HCT116 (cell line): ENCODE measurements at regions not wholly inside any gene's neighbourhood (a gene's known extent, or its start where the extent isn't known, plus 50 kb on each side); places are given as distances from the start of the nearest gene placed in this dataset.

Experiments
- ATAC-seq: fragments of 200-7000 bp; cut with Tn5 transposase; 2 replicates; pipeline ENCODE4 v1.9.1; 2020; ENCODE audit warnings: mild to moderate bottlenecking, moderate library complexity
- BruUV-seq: library from RNA; stranded (reverse); fragments of 400-500 nt; replicated peaks from 2 replicates; lab custom pipeline; 2021; lab: Mats Ljungman, UMichigan
- CTCF ChIA-PET: fragments of 300-600 bp; sonication (Branson Sonifier 250); formaldehyde crosslinking; loops from one replicate; lab custom pipeline; 2021; ENCODE audit warnings: antibody characterized with exemption; lab: Charles Lee
- POLR2A ChIA-PET: fragments of 300-600, 350-600 bp; sonication (Branson Sonifier 250); formaldehyde crosslinking; loops from one replicate; lab custom pipeline; 2021; ENCODE audit warnings: antibody characterized with exemption; lab: Charles Lee
- RAD21 ChIA-PET, 2 experiments: fragments of 300-600 bp; sonication (Branson Sonifier 250); formaldehyde crosslinking; loops; one replicate each; lab custom pipeline; 2023; ENCODE audit warnings: low total read pairs in 2 of 2; ENCODE audit not compliant: uncharacterized antibody in 2 of 2, unreplicated experiment in 2 of 2, low non-redundant PET in 1 of 2; lab: Charles Lee
- DNase-seq: peaks from one replicate; pipeline ENCODE4 v3.0.0-alpha.2; 2010; ENCODE audit warnings: low read depth, low spot score
- H2AFZ ChIP-seq: fragments of 200-600 bp; shearing (Covaris generic), sonication (generic); 2 replicates; pipeline ENCODE4 v1.6.1; 2017; ENCODE audit warnings: low read depth, mixed run types, mixed read lengths, antibody characterized with exemption, low read length; ENCODE audit not compliant: poor library complexity, severe bottlenecking
- H3K27ac ChIP-seq: 2 replicates; pipeline ENCODE4 v1.5.1; 2012; ENCODE audit warnings: low read depth, low read length
- H3K27me3 ChIP-seq: fragments of 200-600 bp; sonication (generic); 2 replicates; pipeline ENCODE4 v1.6.1; 2016; ENCODE audit warnings: mixed run types, low read length, mixed read lengths; ENCODE audit not compliant: insufficient read depth
- H3K36me3 ChIP-seq, 2 experiments: fragments of 200-500 bp in 1 of 2; fragments of 200-600 bp in 1 of 2; sonication (Bioruptor generic) in 1 of 2; sonication (generic) in 1 of 2; 2 replicates each; pipeline versions ENCODE4 v1.5.1 to v1.6.1; 2014 to 2016; ENCODE audit warnings: low read length in 2 of 2, inconsistent platforms in 1 of 2, mixed read lengths in 1 of 2, mixed run types in 1 of 2; ENCODE audit not compliant: insufficient read depth in 2 of 2, control insufficient read depth in 1 of 2
- H3K4me1 ChIP-seq, 2 experiments: fragments of 200-600 bp in 1 of 2; sonication (generic) in 1 of 2; 2 replicates each; pipeline versions ENCODE4 v1.5.1 to v1.6.1; 2012 to 2017; ENCODE audit warnings: low read length in 2 of 2, inconsistent platforms in 1 of 2, mild to moderate bottlenecking in 1 of 2, mixed read lengths in 1 of 2, mixed run types in 1 of 2, moderate library complexity in 1 of 2; ENCODE audit not compliant: insufficient read depth in 2 of 2, control insufficient read depth in 1 of 2
- H3K4me2 ChIP-seq: fragments of 200-600 bp; sonication (generic); 2 replicates; pipeline ENCODE4 v1.6.1; 2017; ENCODE audit warnings: mixed run types, low read length, mixed read lengths
- H3K4me3 ChIP-seq, 2 experiments: fragments of 200-600 bp in 1 of 2; sonication (generic) in 1 of 2; replicated peaks in 1 of 2; 2 replicates each; pipeline ENCODE4 v1.5.1; 2011 to 2016; ENCODE audit warnings: low read length in 2 of 2, control low read depth in 1 of 2, low read depth in 1 of 2, mild to moderate bottlenecking in 1 of 2, mixed read lengths in 1 of 2, mixed run types in 1 of 2
- H3K79me2 ChIP-seq: fragments of 200-600 bp; sonication (generic); 2 replicates; pipeline ENCODE4 v1.6.1; 2017; ENCODE audit warnings: mild to moderate bottlenecking, mixed run types, low read length, moderate library complexity, mixed read lengths; ENCODE audit not compliant: insufficient read depth
- H3K9ac ChIP-seq: fragments of 200-600 bp; sonication (generic); 2 replicates; pipeline ENCODE4 v1.6.1; 2016; ENCODE audit warnings: low read length, mixed read lengths
- H3K9me2 ChIP-seq: fragments of 200-600 bp; sonication (generic), shearing (Covaris generic); 2 replicates; pipeline ENCODE4 v1.6.1; 2017; ENCODE audit warnings: mixed run types, mild to moderate bottlenecking, moderate library complexity; ENCODE audit not compliant: insufficient read depth
- H3K9me3 ChIP-seq, 2 experiments: fragments of 200-500 bp in 1 of 2; fragments of 200-600 bp in 1 of 2; sonication (Bioruptor generic) in 1 of 2; sonication (generic) in 1 of 2; 2 replicates each; pipeline ENCODE4 v1.6.1; 2014 to 2017; ENCODE audit warnings: low read length in 2 of 2, mixed read lengths in 2 of 2, inconsistent platforms in 1 of 2, low read depth in 1 of 2, mild to moderate bottlenecking in 1 of 2, mixed run types in 1 of 2, moderate library complexity in 1 of 2; ENCODE audit not compliant: control insufficient read depth in 1 of 2, insufficient read depth in 1 of 2
- H4K20me1 ChIP-seq: fragments of 200-600 bp; sonication (generic), shearing (Covaris generic); 2 replicates; pipeline ENCODE4 v1.6.1; 2017; ENCODE audit warnings: mixed run types, mild to moderate bottlenecking, moderate library complexity; ENCODE audit not compliant: insufficient read depth
- CBX3 ChIP-seq: IDR thresholded peaks from 2 replicates; pipeline ENCODE4 v1.6.1; 2012; ENCODE audit warnings: low read depth
- EGR1 ChIP-seq: IDR thresholded peaks from 2 replicates; pipeline ENCODE4 v1.6.1; 2012; ENCODE audit warnings: low read depth
- EZH2 ChIP-seq: fragments of 200-600 bp; sonication (generic); IDR thresholded peaks from 2 replicates; pipeline ENCODE4 v1.6.1; 2017; ENCODE audit warnings: antibody characterized with exemption, mixed run types
- EZH2phosphoT487 ChIP-seq: fragments of 200-600 bp; IDR thresholded peaks from 2 replicates; pipeline ENCODE4 v1.6.1; 2018; ENCODE audit warnings: antibody characterized with exemption, borderline replicate concordance
- POLR2A ChIP-seq: IDR thresholded peaks from 2 replicates; pipeline ENCODE4 v1.7.0; 2011; ENCODE audit warnings: borderline replicate concordance; ENCODE audit not compliant: insufficient read depth, insufficient read length; ENCODE audit errors: extremely low read depth
- TCF7L2 ChIP-seq: IDR thresholded peaks from 2 replicates; pipeline ENCODE4 v1.7.0; 2011; ENCODE audit warnings: borderline replicate concordance, inconsistent platforms; ENCODE audit not compliant: insufficient read depth, insufficient read length; ENCODE audit errors: extremely low read depth
- YY1 ChIP-seq: IDR thresholded peaks from 2 replicates; pipeline ENCODE4 v1.6.1; 2011; ENCODE audit warnings: low read length, low read depth, moderate library complexity, mild to moderate bottlenecking; ENCODE audit not compliant: insufficient replicate concordance; ENCODE audit errors: extremely low read depth
- intact Hi-C: fragments of 100-400 bp; cut with micrococcal nuclease; formaldehyde crosslinking; loops from 2 replicates; pipeline ENCODE4 v1.10.0; 2022
- TF ChIP-seq, protein P1 (sequence below), 3 experiments: fragments of 200-600 bp in 1 of 3; sonication (generic) in 1 of 3; IDR thresholded peaks in 2 of 3; conservative IDR thresholded peaks in 1 of 3; 2 replicates each; pipeline ENCODE4 v1.5.1; 2012 to 2017; ENCODE audit warnings: low read depth in 2 of 3, low read length in 2 of 3, antibody characterized with exemption in 1 of 3, borderline replicate concordance in 1 of 3, control low read depth in 1 of 3, mild to moderate bottlenecking in 1 of 3, mixed read lengths in 1 of 3, mixed run types in 1 of 3, moderate library complexity in 1 of 3; ENCODE audit not compliant: insufficient read depth in 1 of 3

DNA sequence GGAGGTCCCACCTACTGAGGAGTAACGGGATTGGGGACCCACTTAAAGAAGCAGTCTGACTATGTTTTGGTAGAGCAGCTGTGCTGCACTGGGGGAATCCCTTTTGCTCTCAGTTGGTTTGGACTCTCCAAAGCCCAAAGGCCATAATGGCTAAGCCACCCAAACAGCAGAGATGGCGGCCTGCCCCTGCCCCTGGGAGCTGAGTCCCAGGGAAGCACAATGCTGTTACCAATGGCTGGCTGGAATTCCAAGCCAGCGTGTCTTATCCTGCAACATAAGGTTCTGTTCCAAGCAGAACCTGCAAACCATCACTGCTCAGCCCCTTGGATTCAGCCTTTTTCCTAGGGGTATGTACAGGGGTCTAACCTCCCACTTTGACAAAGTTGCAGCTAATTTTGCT is 53.7 kb upstream of the GNAT3 start:
- TF ChIP-seq EZH2phosphoT487: no peak
- no peak for TF ChIP-seq EGR1
- no peak for TF ChIP-seq YY1
- TF ChIP-seq CBX3: no peak
- TF ChIP-seq EZH2: no peak
- no peak for TF ChIP-seq POLR2A
- no peak for TF ChIP-seq TCF7L2
- TF ChIP-seq, protein P1, sequence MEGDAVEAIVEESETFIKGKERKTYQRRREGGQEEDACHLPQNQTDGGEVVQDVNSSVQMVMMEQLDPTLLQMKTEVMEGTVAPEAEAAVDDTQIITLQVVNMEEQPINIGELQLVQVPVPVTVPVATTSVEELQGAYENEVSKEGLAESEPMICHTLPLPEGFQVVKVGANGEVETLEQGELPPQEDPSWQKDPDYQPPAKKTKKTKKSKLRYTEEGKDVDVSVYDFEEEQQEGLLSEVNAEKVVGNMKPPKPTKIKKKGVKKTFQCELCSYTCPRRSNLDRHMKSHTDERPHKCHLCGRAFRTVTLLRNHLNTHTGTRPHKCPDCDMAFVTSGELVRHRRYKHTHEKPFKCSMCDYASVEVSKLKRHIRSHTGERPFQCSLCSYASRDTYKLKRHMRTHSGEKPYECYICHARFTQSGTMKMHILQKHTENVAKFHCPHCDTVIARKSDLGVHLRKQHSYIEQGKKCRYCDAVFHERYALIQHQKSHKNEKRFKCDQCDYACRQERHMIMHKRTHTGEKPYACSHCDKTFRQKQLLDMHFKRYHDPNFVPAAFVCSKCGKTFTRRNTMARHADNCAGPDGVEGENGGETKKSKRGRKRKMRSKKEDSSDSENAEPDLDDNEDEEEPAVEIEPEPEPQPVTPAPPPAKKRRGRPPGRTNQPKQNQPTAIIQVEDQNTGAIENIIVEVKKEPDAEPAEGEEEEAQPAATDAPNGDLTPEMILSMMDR (IDR thresholded peaks at IDR 0.05 in 2 of 3, conservative IDR thresholded peaks at IDR 0.05 in 1 of 3; ENCODE audit: borderline replicate concordance in 1 of 3, insufficient read depth in 1 of 3, low read depth in 2 of 3, low read length in 2 of 3): no peak
- no peaks in the 10 kb centered on the region for H3K27me3 ChIP-seq
- ChIA-PET CTCF (no interaction called here), POLR2A (no interaction called here), RAD21 (no interaction called here)
- H3K4me2 ChIP-seq: no peak overlapping the region
- H3K79me2 ChIP-seq: no peaks in the 10 kb centered on the region
- no peak overlapping the region for H2AFZ ChIP-seq
- no peak overlapping the region for H3K4me3 ChIP-seq
- no peaks in the 10 kb centered on the region for H3K4me1 ChIP-seq
- intact Hi-C loops: no loop called here
- no peak for DNase-seq
- no peaks in the 10 kb centered on the region for H4K20me1 ChIP-seq
- no peaks in the 10 kb centered on the region; a peak in 1 of 4 replicates for H3K9me3 ChIP-seq
- no peak overlapping the region for H3K9ac ChIP-seq
- no peaks in the 10 kb centered on the region for H3K36me3 ChIP-seq
- BruUV-seq: no TSS peak
- H3K9me2 ChIP-seq: no peaks in the 10 kb centered on the region
- no peak for ATAC-seq
- H3K27ac ChIP-seq: no peak overlapping the region
